CD14-positive monocyte (primary cell): ENCODE measurements at regions not wholly inside any gene's neighbourhood (a gene's known extent, or its start where the extent isn't known, plus 50 kb on each side); places are given as distances from the start of the nearest gene placed in this dataset.

ENCODE experiments used
- DNase-seq, 3 donors: peaks; one replicate each; pipeline ENCODE4 v3.0.0-alpha.2; 2011 to 2022
- H2AFZ ChIP-seq: 2 replicates; pipeline ENCODE4 v1.6.0; 2012; ENCODE audit warnings: mild to moderate bottlenecking, low read depth, low read length, inconsistent platforms; ENCODE audit not compliant: insufficient read depth, poor library complexity, severe bottlenecking
- H3K27ac ChIP-seq, 2 donors: 1 replicate in 1 of 2; 2 replicates in 1 of 2; pipeline ENCODE4 v1.5.1; 2012 to 2013; ENCODE audit warnings: low read length in 2 of 2, control low read depth in 1 of 2, inconsistent platforms in 1 of 2, low read depth in 1 of 2, mild to moderate bottlenecking in 1 of 2
- H3K27me3 ChIP-seq, 2 donors: one replicate each; pipeline versions ENCODE4 v1.6.0 to v1.6.1; 2011 to 2013; ENCODE audit warnings: low read length in 2 of 2; ENCODE audit not compliant: control insufficient read depth in 2 of 2, insufficient read depth in 2 of 2
- H3K36me3 ChIP-seq, 2 donors: replicated peaks in 1 of 2; 1 replicate in 1 of 2; 2 replicates in 1 of 2; pipeline versions ENCODE4 v1.5.1 to v1.6.1; 2012 to 2013; ENCODE audit warnings: low read length in 2 of 2, control low read depth in 1 of 2, inconsistent platforms in 1 of 2, mild to moderate bottlenecking in 1 of 2; ENCODE audit not compliant: insufficient read depth in 2 of 2, control insufficient read depth in 1 of 2
- H3K4me1 ChIP-seq, 2 donors: 1 replicate in 1 of 2; 2 replicates in 1 of 2; pipeline versions ENCODE4 v1.5.1 to v1.6.1; 2012 to 2013; ENCODE audit warnings: low read length in 2 of 2, control low read depth in 1 of 2, inconsistent platforms in 1 of 2, mild to moderate bottlenecking in 1 of 2, moderate library complexity in 1 of 2; ENCODE audit not compliant: insufficient read depth in 2 of 2, control insufficient read depth in 1 of 2
- H3K4me2 ChIP-seq: replicated peaks from 2 replicates; pipeline ENCODE3; 2012; ENCODE audit warnings: low read length, moderate library complexity, mild to moderate bottlenecking; ENCODE audit not compliant: poor library complexity, severe bottlenecking; ENCODE audit errors: extremely low read depth
- H3K4me3 ChIP-seq, 3 experiments: fragments of 200-600 bp in 1 of 3; sonication (generic) in 1 of 3; replicated peaks in 1 of 3; 1 replicate in 2 of 3; 2 replicates in 1 of 3; pipeline ENCODE4 v1.5.1; 2011 to 2013; ENCODE audit warnings: low read length in 3 of 3, mild to moderate bottlenecking in 3 of 3, control low read depth in 2 of 3, low read depth in 2 of 3, inconsistent platforms in 1 of 3, moderate library complexity in 1 of 3
- H3K79me2 ChIP-seq: 2 replicates; pipeline ENCODE4 v1.6.0; 2012; ENCODE audit warnings: mild to moderate bottlenecking, control low read depth, inconsistent platforms, low read length, moderate library complexity; ENCODE audit not compliant: insufficient read depth
- H3K9ac ChIP-seq: 2 replicates; pipeline ENCODE4 v1.6.0; 2017; ENCODE audit warnings: low read length, mild to moderate bottlenecking; ENCODE audit not compliant: insufficient read depth, poor library complexity, severe bottlenecking
- H3K9me3 ChIP-seq, 2 donors: replicated peaks in 1 of 2; 1 replicate in 1 of 2; 2 replicates in 1 of 2; pipeline versions ENCODE4 v1.5.1 to v1.6.1; 2012 to 2013; ENCODE audit warnings: low read length in 2 of 2, control low read depth in 1 of 2; ENCODE audit not compliant: control insufficient read depth in 1 of 2, insufficient read depth in 1 of 2
- H4K20me1 ChIP-seq: 2 replicates; pipeline ENCODE4 v1.6.0; 2012; ENCODE audit warnings: mild to moderate bottlenecking, low read length, control low read depth, moderate library complexity; ENCODE audit not compliant: insufficient read depth
- H3K27ac Mint-ChIP-seq, 7 donors: one replicate each; pipeline ENCODE4 v1.8.0; 2020; ENCODE audit warnings: mild to moderate bottlenecking in 7 of 7, mixed read lengths in 7 of 7, moderate library complexity in 6 of 7, inconsistent platforms in 2 of 7
- H3K27me3 Mint-ChIP-seq, 3 donors: one replicate each; pipeline ENCODE4 v1.8.0; 2021 to 2022; ENCODE audit warnings: low read depth in 3 of 3, mild to moderate bottlenecking in 3 of 3, mixed read lengths in 3 of 3, moderate library complexity in 3 of 3, inconsistent platforms in 1 of 3
- H3K36me3 Mint-ChIP-seq, 2 donors: one replicate each; pipeline ENCODE4 v1.8.0; 2020; ENCODE audit warnings: mixed read lengths in 2 of 2, inconsistent platforms in 1 of 2, mild to moderate bottlenecking in 1 of 2
- H3K4me1 Mint-ChIP-seq: one replicate; pipeline ENCODE4 v1.8.0; 2020; ENCODE audit warnings: mild to moderate bottlenecking, mixed read lengths
- H3K4me3 Mint-ChIP-seq, 2 donors: one replicate each; pipeline ENCODE4 v1.8.0; 2020; ENCODE audit warnings: mild to moderate bottlenecking in 2 of 2, mixed read lengths in 2 of 2, moderate library complexity in 1 of 2
- H3K9me3 Mint-ChIP-seq, 7 donors: one replicate each; pipeline ENCODE4 v1.8.0; 2020 to 2022; ENCODE audit warnings: mixed read lengths in 7 of 7, mild to moderate bottlenecking in 6 of 7, moderate library complexity in 6 of 7, inconsistent platforms in 2 of 7
- WGBS: methylation state at CpG from one replicate; pipeline ENCODE4 v1.1.5; 2013; ENCODE audit warnings: missing lambda C conversion rate; ENCODE audit not compliant: insufficient coverage; 5-methylcytosine and 5-hydroxymethylcytosine counted together
- intact Hi-C, 2 donors: fragments of 100-400 bp; cut with micrococcal nuclease; formaldehyde crosslinking; loops; one replicate each; pipeline versions ENCODE4 v1.15.0 to v1.15.1; 2023
- TF ChIP-seq, protein P1 (sequence below): fragments of 200-600 bp; IDR thresholded peaks from one replicate; pipeline ENCODE4 v1.8.0; 2022; ENCODE audit warnings: antibody characterized with exemption, mild to moderate bottlenecking

DNA sequence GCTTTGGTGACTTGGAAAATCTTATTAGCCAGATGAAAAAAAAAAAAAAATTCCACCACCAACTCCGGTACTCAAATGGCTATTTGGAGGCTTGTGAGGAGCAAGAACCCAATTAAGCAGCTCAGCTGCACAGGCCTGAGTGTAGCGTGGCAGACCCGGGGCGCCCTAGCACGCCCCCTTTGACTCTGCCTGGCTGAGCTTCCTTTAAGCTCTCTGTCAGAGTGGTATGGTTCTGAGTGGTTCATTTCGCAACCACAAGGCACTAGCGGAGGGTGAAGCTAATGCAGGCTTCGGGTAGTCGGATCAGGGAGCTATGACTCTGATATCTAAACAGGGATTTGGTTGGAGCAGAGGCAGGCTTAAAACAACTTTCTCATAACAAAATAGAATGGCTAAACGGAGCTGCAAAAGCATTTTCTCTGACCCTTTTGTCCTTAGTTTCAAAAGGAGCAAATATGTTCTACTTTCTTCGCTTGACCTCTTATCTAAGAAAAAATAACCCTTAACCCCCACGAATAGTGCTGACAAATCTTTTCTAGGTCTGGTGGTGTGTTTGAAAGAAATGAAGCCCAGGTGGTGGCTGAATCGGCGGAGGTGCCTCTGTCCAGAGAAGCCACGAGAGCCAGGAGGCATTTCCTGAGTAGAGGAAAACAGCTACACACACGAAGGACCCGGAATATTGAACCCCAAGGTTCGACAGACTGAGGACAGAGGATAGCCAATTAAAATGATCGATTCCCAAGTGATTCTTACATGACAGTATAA, 285.4 kb upstream of the GLI3 start:
- no peak overlapping the region for H3K4me2 ChIP-seq
- H3K27me3 ChIP-seq: no peaks in the 10 kb centered on the region
- no peak overlapping the region for H2AFZ ChIP-seq
- no peak overlapping the region for H3K9ac ChIP-seq
- no peak overlapping the region for H3K4me3 Mint-ChIP-seq
- H3K9me3 ChIP-seq: peaks cover 16 to 21% of the 10 kb centered on the region in 2 donors
- H3K27ac Mint-ChIP-seq: no peak overlapping the region
- H3K4me1 ChIP-seq: no peaks in the 10 kb centered on the region
- H3K27ac ChIP-seq: no peak overlapping the region
- no peaks in the 10 kb centered on the region for H3K36me3 ChIP-seq
- no peaks in the 10 kb centered on the region for H3K4me1 Mint-ChIP-seq
- no peaks in the 10 kb centered on the region for H3K79me2 ChIP-seq
- no peak for DNase-seq
- H3K4me3 ChIP-seq: no peak overlapping the region
- TF ChIP-seq, protein P1, sequence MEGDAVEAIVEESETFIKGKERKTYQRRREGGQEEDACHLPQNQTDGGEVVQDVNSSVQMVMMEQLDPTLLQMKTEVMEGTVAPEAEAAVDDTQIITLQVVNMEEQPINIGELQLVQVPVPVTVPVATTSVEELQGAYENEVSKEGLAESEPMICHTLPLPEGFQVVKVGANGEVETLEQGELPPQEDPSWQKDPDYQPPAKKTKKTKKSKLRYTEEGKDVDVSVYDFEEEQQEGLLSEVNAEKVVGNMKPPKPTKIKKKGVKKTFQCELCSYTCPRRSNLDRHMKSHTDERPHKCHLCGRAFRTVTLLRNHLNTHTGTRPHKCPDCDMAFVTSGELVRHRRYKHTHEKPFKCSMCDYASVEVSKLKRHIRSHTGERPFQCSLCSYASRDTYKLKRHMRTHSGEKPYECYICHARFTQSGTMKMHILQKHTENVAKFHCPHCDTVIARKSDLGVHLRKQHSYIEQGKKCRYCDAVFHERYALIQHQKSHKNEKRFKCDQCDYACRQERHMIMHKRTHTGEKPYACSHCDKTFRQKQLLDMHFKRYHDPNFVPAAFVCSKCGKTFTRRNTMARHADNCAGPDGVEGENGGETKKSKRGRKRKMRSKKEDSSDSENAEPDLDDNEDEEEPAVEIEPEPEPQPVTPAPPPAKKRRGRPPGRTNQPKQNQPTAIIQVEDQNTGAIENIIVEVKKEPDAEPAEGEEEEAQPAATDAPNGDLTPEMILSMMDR: no peak
- H3K36me3 Mint-ChIP-seq: no peaks in the 10 kb centered on the region
- no peaks in the 10 kb centered on the region for H4K20me1 ChIP-seq
- peaks cover 13 to 28% (median 18%) of the 10 kb centered on the region in 7 donors for H3K9me3 Mint-ChIP-seq
- 91% methylated on average over 6 of the region's 19 CpGs for WGBS
- H3K27me3 Mint-ChIP-seq: no peaks in the 10 kb centered on the region
- intact Hi-C loops: no loop called here

DNA sequence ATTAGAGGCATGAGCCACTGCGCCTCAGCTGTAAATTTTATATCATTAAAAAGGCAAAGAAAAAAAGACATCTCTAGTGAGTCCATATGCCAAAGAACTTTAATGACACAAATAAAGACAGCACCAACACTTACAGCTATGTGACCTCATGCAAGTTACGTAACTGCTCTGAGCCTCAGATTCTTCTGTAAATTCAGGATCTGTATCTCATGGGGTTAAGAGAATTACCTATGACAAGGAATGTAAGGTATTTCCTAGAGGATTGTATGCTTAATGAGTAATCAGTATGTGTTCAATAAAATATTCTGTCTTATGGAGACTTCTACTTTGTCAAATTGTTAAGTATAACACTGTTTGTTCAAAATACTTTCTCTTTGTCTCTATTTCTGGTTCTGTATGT, 274.0 kb upstream of the GLI3 start:
- intact Hi-C loops: no loop called here
- Histone ChIP-seq H3K79me2 (no peaks in the 10 kb centered on the region), H3K9me3 (no peaks in the 10 kb centered on the region), H3K27ac (no peak overlapping the region), H3K36me3 (no peaks in the 10 kb centered on the region), H3K27me3 (no peaks in the 10 kb centered on the region), H4K20me1 (no peaks in the 10 kb centered on the region), H3K4me1 (no peaks in the 10 kb centered on the region), H2AFZ (no peak overlapping the region), H3K4me3 (no peak overlapping the region), H3K4me2 (no peak overlapping the region), H3K9ac (no peak overlapping the region)
- TF ChIP-seq, protein P1: no peak
- Mint-ChIP-seq H3K27me3 (no peaks in the 10 kb centered on the region), H3K36me3 (no peaks in the 10 kb centered on the region), H3K4me3 (no peak overlapping the region), H3K4me1 (no peaks in the 10 kb centered on the region), H3K9me3 (peaks cover 0 to 10% (median 3%) of the 10 kb centered on the region in 7 donors), H3K27ac (no peak overlapping the region)
- 100% methylated on average over 1 of the region's 2 CpGs for WGBS
- DNase-seq: no peak
